HuH-7.5 (cell line): ENCODE measurements at regions not wholly inside any gene's neighbourhood (a gene's known extent, or its start where the extent isn't known, plus 50 kb on each side); places are given as distances from the start of the nearest gene placed in this dataset.
"Not testable (repeated sequence)": the region's sequence is repeated elsewhere in the genome, so short reads cannot be mapped to it uniquely, and the experiment has no call there.

Source experiments
- DNase-seq: peaks from one replicate; pipeline ENCODE4 v3.0.0; 2011; ENCODE audit warnings: low spot score

DNA sequence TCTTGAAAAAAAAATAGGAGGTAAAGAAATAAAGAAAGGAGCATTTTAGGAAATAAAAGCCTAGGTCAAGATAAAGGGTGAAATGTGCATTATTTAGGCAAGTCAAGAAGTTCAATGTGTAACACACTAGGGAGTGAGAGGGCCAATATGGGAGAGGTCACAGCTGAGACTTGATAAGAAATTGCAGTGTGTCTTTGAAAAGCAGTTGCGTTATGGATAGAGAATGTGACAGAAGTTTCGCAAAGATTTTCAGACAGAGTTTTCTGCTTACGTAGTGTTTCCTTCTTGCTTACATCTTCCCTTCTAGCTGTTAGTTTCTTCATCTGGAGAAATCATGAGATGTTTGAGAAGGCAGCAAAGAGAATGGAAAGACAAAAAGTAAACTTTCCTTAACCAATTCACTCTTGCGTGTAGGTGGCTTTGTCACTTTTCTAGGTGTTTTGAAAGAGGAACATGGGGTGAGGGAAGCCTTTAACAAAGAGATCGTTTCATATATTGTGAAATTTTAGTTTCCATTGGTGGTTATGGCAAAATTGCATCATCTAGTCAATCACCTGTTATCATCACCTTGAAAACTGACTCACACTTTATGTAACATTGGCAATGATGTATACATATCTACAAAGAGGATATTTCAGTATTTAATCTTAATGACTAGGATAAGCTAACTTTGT is 975.5 kb downstream of the OLFM4 start:
- no peak for DNase-seq

DNA sequence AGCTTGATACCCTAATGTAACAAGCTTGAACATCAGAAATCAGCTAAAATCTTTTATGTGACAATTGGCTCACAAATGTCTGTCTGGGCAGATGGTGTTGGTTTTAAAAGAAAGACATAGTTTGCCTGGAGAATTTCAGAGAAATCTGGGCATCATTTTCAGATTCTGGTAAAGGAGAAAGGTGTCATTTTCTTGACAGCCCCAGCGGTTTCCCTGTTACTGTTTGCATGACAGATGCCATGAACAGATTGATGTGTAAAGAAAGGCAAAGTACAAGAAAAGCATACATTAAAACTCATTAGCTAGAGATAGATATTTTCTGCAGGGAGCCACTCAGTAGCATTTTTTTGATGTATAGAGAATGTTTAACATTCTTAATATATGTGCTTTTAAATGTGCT is 987.9 kb downstream of the OLFM4 start:
- no peak for DNase-seq

DNA sequence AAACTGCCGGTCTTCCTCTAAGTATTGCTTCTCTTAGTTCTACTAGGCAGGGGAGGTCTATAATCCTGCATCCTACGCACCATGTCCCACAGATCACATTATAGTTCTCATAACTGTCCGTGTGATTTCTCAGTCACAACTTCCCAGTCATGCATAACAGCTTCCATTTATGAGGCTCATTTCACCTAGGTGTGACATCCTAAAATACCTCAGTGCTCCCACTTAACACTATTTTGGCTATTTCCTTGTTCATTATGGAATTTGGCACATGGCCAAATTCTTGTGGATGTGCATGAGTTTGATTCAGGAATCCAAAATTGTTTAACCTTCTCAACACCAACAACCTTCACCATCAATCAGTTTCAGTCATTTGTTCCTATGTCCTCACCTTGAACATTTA is 989.9 kb downstream of the OLFM4 start:
- no peak for DNase-seq

DNA sequence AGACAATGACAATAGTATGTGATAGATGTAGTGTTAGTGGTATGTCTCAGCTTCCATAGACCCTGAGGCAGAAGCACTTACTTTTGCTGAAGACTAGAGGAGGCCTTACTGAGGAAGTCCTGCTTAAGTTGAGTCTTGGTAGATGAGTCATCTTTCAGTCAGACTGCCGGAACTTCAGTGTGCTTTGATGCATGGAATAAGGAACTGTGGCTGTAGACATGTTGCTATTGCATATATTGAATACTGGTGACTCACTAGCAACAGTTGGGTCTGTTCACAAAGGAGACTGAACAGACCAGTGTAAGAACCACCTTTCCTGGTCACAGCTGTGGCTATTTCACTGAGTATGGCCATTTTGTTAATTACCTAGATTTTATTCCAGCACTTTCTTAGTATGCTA is 1000.6 kb downstream of the OLFM4 start:
- no peak for DNase-seq

DNA sequence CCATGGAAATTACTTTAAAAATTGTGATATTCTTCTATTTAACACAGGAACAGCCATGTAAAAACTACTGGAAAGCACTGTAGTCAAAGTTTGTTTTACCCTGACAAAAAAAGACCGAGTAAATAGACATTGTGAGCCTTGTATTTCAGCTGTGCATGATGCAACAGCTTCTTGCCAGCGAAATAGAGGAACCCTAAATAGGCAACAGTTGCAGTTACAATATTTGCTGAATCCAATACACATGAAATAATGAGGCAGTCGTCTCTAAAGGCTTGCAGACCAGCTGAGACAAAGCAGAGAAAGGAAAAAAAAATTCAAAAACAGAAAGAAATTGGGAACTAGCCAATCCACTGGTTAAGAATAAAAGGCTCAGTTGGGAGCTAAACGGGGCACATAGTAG is 1001.1 kb downstream of the OLFM4 start:
- DNase-seq: no peak

DNA sequence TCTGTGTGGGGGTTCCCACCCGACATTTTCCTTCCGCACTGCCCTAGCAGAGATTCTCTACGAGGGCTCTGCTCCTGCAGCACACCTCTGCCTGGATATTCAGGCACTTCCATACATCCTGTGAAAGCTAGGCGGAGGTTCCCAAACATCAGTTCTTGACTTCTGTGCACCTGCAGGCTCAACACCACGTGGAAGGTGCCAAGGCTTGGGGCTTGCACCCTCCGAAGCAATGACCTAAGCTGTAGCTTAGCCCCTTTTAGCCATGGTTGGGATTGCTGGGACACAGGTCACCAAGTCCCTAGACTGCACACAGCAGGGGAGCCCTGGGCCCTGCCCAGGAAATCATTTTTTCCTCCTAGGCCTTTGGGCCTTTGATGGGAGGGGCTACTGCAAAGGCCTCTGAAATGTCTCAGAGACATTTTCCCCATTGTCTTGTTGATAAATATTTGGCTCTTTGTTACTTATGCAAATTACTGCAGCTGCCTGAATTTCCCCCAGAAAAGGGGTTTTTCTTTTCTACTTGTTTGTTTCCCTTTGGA is 1004.8 kb downstream of the OLFM4 start:
- DNase-seq: no peak

DNA sequence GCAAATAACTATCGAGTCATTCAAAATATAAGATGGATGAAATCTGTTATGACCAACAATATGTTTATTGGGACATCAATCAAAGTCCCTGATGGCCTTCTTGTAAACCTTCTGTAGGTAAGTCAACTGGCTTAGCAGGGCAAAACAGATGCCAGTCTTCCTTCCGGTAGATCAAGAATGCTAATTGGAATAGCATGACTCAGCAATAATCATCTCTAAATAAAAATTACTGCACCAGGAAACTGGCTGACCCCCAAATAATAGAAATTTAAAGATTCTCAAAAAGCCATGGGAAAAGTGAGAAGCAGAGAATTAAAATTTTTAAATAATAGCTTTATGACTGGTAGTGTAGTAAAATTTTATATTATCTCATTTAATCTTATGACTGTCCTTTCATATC is 1005.4 kb downstream of the OLFM4 start:
- no peak for DNase-seq

DNA sequence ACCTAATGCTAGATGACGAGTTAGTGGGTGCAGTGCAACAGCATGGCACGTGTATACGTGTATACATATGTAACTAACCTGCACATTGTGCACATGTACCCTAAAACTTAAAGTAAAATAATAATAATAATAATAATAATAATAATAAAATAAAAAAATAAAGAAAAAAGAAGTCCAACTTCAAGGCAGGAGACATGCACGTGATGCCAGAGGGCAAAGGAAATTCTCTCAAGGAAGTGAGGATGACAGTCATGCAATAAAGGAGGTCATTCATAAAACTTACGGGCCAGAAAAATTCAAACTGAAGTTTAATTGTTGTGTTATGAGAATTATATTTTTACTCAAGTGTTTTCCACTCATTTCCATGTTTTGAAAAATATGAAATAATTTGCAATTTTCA is 1028.8 kb downstream of the OLFM4 start:
- not testable (repeated sequence) for DNase-seq

DNA sequence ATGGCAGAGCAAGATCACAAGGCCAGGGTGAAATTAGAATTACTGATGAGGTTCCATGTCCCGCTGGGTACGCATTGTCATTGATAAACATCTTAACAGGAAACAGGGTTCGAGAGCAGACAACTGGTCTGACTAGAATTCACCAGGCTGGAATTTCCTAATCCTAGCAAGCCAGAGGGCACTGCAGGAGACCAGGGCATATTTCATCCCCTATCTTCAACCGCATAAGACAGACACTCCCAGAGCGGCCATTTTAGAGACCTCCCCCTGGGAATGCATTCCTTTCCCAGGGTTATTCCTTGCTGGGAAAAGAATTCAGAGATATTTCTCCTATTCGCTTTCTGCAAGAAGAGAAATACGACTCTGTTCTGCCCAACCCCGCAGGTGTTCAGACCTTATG is 1041.3 kb downstream of the OLFM4 start:
- not testable (repeated sequence) for DNase-seq

DNA sequence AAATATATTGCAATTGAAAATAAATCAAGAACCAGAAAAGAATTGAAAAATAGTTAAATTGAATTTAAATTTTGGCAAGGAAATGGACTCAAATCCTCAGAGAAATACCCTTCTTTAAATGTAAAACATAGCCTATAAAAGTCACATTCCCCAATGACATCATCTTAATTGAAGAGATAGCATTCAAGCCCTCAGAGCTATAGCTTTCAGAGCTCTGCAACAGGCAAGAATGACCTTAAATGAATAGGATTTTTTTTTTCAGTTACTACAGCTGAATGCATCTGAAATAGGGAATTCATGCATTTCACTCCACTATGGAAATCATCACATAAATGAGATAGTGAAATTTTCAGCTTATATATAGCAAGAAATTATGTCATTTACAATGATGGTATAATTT is 1049.0 kb downstream of the OLFM4 start:
- no peak for DNase-seq

DNA sequence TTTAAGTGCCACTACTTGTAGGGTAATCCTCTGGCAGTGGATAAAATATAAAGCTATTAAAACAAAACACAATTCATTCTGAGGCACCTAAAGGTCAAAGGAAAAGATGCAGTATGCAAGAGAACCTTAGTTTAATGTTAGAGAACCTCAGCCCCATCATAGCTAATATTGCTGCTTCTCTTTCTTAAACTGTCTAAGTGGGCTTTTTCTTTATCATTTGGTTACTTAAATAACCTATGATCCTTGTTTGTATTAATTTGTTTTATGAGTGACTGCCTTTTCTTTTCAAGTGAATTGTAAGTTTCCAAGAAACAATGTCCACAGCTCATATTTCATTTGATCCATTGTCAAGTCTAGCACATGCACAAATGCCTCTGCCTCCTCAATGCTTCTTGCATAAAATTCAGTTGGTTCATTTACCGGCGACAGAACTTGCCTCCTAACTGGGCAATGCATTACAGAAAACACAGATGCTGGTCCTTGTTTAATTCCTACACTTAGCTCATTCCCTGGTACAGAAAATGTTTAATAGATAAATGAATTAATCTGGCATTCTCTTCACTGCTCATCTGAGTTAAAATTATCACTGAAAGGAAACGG is 1049.8 kb downstream of the OLFM4 start:
- DNase-seq: no peak

DNA sequence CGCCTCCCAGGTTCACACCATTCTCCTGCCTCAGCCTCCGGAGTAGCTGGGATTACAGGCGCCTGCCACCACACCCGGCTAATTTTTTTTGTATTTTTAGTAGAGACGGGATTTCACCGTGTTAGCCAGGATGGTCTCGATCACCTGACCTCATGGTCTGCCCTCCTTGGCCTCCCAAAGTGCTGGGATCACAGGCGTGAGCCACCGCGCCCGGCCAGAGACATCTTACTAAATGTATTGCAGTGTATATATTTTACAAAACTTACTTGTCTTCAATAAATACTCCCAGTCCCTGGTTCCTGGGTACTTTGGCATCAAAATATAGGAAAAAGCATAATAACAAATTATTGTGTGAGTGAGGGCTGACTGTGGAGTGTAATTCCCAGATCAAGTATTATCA is 1053.7 kb downstream of the OLFM4 start:
- not testable (repeated sequence) for DNase-seq

DNA sequence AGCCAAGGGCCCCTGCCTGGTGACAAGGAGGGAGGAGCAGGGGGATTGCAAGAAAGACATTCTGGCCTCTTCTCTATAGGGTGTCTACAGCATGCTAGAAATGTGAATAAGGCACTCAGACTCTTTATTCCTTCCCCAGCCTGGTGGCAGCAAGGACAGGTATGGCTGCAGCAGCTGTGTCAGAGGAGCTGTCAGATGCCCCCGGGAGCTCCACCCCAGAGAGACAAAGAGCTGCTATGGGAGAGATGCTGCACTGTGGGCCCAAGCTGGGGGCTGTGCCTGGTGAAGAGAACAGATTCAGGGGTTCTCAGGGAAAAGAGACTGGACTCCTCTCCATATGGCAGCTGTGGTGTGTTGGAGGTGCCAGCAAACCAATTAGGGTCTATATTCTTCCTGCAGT is 1063.3 kb downstream of the OLFM4 start:
- DNase-seq: no peak

DNA sequence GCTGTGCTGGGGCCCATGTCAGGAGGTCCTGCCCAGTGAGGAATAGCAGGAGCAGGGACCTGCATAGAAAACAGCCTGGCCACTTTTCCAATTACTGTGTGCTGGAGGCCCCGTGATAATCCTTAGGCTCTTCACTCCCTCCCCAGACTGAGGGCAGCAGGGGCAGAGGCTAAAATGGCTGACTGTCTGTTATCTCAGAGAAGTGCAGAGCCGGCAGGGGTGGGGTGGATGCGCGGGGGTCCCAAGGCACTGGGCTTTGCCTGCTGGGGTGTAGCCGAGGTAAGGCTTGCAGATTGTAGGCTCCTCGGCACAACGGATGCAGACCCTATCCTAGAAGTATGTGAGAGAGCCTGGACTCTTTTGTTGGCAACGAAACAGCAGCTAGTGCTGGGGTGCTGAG is 1064.1 kb downstream of the OLFM4 start:
- no peak for DNase-seq

DNA sequence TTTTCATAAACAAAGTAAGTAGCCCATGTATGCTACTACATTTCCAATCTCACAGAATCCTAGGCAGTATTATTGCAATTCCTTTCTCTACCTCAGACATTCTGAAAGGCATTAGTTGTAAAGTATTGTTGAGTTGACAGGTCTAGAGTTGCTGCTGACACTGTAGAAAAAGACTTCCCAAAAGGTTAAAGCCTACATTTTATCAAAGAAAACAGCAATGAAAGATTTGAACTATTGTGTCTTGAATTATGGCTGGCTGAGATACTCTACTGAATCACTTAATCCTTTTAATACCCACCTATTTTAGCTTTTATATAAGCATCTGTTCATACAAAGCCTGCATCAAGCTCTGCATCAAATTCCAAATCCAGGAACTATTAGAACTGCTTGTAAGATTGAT is 1082.0 kb downstream of the OLFM4 start:
- DNase-seq: no peak

DNA sequence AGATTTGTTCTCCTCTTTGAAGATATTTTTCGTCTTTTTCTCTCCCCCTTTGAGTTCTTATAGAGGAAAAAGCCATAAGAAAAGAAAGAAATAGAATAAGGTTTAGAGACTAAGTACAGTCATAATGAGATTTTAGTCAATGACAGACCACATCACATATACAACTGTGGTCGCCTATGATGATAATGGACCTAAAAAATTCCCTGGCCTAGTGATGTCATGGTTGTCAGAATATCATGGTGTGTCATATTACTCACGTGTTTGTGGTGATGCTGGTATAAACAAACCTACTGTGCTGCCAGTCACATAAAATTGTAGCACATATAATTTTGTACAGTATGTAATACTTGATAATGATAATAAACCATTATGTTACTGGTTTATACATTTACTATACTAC is 1096.1 kb downstream of the OLFM4 start:
- no peak for DNase-seq

DNA sequence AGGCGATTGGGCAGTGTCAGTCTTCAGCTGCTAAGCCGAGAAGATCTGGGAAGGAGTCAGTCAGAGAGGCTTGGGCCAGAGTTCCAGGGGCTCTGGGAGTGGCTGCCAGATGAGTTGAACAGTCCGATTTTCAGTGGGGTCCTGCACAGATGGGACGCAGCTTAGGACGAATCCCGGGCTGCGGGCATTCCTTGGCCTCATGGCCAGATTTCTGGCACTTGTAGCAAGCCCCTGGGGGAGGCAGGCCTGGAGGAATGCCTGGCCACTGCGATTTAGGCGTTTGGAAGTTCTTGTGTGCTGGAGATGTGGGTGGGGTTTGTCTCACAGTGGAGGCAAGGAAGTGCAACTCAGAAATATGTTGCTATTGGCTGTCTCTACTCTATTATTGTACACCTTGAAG is 1102.3 kb downstream of the OLFM4 start:
- not testable (repeated sequence) for DNase-seq

DNA sequence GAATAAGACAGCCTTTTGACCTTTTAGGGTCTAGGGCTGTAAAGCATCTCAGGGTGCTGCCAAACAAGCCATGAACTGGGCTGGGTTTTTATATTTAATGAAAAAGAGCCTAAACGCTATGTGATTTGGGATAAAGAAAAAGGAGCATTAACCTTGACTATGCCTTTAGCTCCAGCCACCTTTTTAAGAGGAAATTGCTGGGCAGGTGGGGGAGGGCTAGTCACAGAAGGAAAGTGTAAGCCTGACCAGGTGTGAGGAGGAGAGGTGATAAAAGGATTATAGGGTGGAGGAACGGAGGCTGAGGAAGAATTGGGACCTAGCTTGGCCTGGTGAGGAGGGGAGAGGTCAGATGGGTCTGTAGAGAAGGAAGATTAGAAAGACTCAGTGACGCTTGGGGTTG is 1102.8 kb downstream of the OLFM4 start:
- DNase-seq: not testable (repeated sequence)

DNA sequence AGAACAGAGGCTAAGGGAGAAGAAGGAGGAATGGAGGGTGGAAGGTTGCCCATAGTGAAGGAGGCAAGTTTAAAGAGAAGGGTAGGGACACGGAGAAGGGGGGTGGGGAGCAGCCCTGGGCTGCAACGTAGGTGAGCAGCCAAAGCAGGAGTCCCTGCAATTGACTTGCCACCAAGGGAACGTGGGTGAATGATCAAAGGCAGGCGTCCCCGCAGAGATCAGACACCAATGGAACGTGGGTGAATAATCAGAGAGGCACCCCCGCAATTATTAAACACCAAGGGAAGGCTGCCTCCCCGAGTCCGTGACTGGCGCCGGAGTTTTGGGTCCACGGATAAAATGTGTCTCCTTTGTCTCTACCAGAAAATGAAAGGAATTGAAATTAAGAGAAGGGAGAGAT is 1103.5 kb downstream of the OLFM4 start:
- not testable (repeated sequence) for DNase-seq

DNA sequence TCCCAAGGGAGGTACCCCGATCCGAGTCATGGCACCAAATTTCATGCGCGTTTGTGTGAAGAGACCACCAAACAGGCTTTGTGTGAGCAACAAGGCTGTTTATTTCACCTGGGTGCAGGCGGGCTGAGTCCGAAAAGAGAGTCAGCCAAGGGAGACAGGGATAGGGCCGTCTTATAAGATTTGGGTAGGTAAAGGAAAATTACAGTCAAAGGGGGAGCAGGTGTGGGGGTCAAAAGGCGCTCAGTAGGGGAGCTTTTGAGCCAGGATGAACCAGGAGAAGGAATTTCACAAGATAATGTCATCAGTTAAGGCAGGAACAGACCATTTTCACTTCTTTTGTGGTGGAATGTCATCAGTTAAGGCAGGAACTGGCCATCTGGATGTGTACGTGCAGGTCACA is 1104.1 kb downstream of the OLFM4 start:
- DNase-seq: not testable (repeated sequence)

DNA sequence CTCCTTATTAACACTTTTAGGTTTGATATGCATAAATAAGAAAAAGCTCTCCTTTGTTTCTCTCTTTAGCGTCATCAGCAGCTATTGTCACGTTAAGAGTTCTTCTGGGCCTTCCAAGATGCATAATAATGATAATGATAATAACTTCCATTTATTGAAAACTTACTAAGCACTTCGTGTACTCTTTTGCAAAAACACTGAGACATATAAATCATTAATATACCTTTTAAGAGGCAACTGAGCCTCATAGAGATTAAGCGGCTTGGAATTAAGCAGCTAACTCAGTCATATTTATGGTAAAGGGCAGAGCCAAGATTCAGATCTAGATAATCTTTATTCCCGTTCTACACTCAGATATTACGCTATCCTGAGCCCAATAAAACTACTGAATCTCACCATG is 1105.1 kb downstream of the OLFM4 start:
- no peak for DNase-seq

DNA sequence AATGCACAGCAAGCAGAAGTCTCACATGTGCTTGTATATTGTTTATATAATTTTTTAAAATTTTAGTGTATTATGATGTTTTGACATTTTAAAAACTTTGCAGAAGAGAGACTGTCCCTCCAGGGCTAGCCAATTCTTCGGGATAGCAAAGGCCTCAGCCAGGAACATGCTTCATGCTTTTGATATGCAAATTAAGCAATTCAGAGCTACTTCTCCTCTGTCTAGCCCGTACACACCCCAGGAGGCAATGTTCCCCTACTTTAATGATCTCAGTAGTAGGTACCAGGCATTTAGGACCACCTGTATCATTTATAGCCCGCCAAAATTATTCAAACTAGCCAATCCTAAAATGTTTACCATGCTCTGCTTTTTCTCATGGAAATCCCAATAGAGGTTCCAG is 1116.2 kb downstream of the OLFM4 start:
- DNase-seq: no peak

DNA sequence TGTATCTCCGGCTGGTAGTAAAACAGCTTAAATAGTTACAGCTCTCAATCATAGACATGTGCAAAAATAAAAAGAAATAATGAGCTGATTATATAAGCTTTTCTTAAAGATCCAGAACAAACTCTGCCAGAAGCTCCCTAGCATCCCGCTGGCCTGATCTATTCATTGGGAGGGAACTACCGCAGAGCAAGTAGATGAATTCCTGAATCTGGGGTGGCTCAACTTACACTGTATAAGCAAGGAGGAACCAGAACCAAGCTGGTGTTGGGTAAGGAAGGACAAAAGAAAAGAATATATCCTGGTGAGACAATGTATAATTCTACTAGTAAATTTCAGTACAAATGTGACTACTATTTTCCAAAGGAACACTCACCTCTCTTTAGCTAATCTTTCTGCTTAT is 1122.2 kb downstream of the OLFM4 start:
- DNase-seq: no peak

DNA sequence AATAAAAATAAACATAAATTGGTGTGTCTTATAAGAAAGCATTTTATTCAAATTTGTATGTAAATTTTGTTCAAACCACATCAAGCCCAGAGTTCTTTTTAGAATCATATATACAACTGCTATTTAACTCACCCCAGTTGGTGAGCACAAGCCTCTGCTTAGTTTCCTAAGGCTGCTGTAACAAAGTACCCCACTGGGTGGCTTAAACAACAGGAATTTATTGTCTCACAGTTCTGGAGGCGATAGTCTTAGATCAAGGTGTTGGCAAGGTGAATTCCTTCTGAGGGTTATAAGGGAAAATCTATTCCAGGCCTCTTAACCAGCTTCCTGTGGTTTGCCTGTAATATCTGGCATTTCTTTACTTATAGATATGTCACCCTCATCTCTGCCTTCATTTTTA is 1133.5 kb downstream of the OLFM4 start:
- no peak for DNase-seq
